Pons (tissue), 1 donor: ENCODE measurements at regions not wholly inside any gene's neighbourhood (a gene's known extent, or its start where the extent isn't known, plus 50 kb on each side); places are given as distances from the start of the nearest gene placed in this dataset.

Experiments
- DNase-seq: peaks from one replicate; pipeline ENCODE4 v3.0.0-alpha.2; 2016; ENCODE audit warnings: low spot score

GRCh38 chr11:69918231-69918937, 99.2 kb upstream of the FGF3 start:
- DNase-seq, result no peak

GRCh38 chr11:69918938-69919650, 99.9 kb upstream of the FGF3 start:
- peak; percentile 3 for DNase-seq

- DNase-seq, result no peak
Observed at GRCh38 chr11:69919659-69920344, 100.6 kb upstream of the FGF3 start.

- no peak for DNase-seq
Observed at GRCh38 chr11:69920345-69921127, 101.3 kb upstream of the FGF3 start.

GRCh38 chr11:69921128-69922014, 102.2 kb upstream of the FGF3 start:
- no peak for DNase-seq

GRCh38 chr11:69922015-69922595, 102.9 kb upstream of the FGF3 start:
- DNase-seq, result no peak

GRCh38 chr11:69922596-69923111, 103.4 kb upstream of the FGF3 start:
- DNase-seq, result no peak

- no peak for DNase-seq
Observed at GRCh38 chr11:69923196-69923595, 104.0 kb upstream of the FGF3 start.

GRCh38 chr11:69923641-69924307, 104.6 kb upstream of the FGF3 start:
- no peak for DNase-seq

- DNase-seq, result no peak
Observed at GRCh38 chr11:69924308-69925161, 105.3 kb upstream of the FGF3 start.

- no peak for DNase-seq
Observed at GRCh38 chr11:69925366-69926196, 106.4 kb upstream of the FGF3 start.

GRCh38 chr11:69926376-69927050, 107.3 kb upstream of the FGF3 start:
- DNase-seq, result no peak

GRCh38 chr11:69928121-69928520, 108.9 kb upstream of the FGF3 start:
- DNase-seq, result no peak

- no peak for DNase-seq
Observed at GRCh38 chr11:69928975-69929374, 109.8 kb upstream of the FGF3 start.

- no peak for DNase-seq
Observed at GRCh38 chr11:69930081-69931059, 111.2 kb upstream of the FGF3 start.
